ENCODE measurements at regions not wholly inside any gene's neighbourhood (a gene's known extent, or its start where the extent isn't known, plus 50 kb on each side); places are given as distances from the start of the nearest gene placed in this dataset.

DNA sequence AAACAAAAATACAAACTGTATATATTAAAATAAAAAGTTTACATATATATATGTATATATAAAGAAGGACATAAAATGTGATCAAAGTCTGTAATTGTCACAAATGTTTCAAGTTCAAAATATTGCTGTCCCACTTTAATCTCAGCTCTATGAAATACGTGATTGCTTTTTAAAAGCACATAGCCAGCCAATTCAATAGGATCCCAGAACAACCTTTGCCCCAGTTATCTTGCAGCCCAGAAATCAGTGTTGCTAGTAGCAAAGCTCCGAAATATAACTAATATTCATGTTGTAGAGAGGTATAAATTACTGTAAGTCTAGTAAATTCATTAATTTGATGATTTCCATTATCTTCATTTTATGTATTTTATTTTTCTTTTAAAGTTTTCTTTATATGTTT lies 114.6 kb downstream of the ELOVL4 start:
- TF ChIP-seq, protein P1, sequence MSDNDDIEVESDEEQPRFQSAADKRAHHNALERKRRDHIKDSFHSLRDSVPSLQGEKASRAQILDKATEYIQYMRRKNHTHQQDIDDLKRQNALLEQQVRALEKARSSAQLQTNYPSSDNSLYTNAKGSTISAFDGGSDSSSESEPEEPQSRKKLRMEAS (IDR thresholded peaks at IDR 0.05) = no peak
- TF ChIP-seq NFIC (IDR thresholded peaks at IDR 0.05) (no peak), CEBPB (IDR thresholded peaks at IDR 0.05) (no peak), FOXM1 (IDR thresholded peaks at IDR 0.05; ENCODE audit: borderline replicate concordance, low read depth) (no peak), EP300 (IDR thresholded peaks at IDR 0.05; ENCODE audit: borderline replicate concordance) (no peak), YY1 (IDR thresholded peaks at IDR 0.05; ENCODE audit: low read depth) (no peak), REST (IDR thresholded peaks at IDR 0.05; ENCODE audit: low read depth) (no peak)

All from Ishikawa (cell line).